Activated CD4-positive, alpha-beta memory T cell treated with anti-CD3 and anti-CD28 coated beads, Interleukin-2, amount 10 ng/mL, durations not matched to agents 7 days and 5 days (primary cell): ENCODE measurements at regions not wholly inside any gene's neighbourhood (a gene's known extent, or its start where the extent isn't known, plus 50 kb on each side); places are given as distances from the start of the nearest gene placed in this dataset.

Experiments used
- CTCF ChIA-PET: fragments of 350-600 bp; sonication (Branson Sonifier 250); formaldehyde crosslinking; loops from one replicate; lab custom pipeline; 2021; ENCODE audit warnings: antibody characterized with exemption, inconsistent platforms; lab: Charles Lee
- POLR2A ChIA-PET: fragments of 350-600 bp; sonication (Branson Sonifier 250); formaldehyde crosslinking; loops from one replicate; lab custom pipeline; 2021; ENCODE audit warnings: antibody characterized with exemption; lab: Charles Lee
- DNase-seq: peaks from one replicate; pipeline ENCODE4 v3.0.0-alpha.2; 2020
- H3K27ac Mint-ChIP-seq: one replicate; pipeline ENCODE4 v1.8.0; 2021; ENCODE audit warnings: mild to moderate bottlenecking, mixed read lengths
- H3K27me3 Mint-ChIP-seq: one replicate; pipeline ENCODE4 v1.8.0; 2021; ENCODE audit warnings: mixed read lengths
- H3K36me3 Mint-ChIP-seq: one replicate; pipeline ENCODE4 v1.8.0; 2021; ENCODE audit warnings: low read depth, mixed read lengths
- H3K4me1 Mint-ChIP-seq: one replicate; pipeline ENCODE4 v1.8.0; 2021; ENCODE audit warnings: mixed read lengths
- H3K4me3 Mint-ChIP-seq: one replicate; pipeline ENCODE4 v1.8.0; 2021; ENCODE audit warnings: mild to moderate bottlenecking, mixed read lengths
- H3K9me3 Mint-ChIP-seq: one replicate; pipeline ENCODE4 v1.8.0; 2021; ENCODE audit warnings: mixed read lengths

DNA sequence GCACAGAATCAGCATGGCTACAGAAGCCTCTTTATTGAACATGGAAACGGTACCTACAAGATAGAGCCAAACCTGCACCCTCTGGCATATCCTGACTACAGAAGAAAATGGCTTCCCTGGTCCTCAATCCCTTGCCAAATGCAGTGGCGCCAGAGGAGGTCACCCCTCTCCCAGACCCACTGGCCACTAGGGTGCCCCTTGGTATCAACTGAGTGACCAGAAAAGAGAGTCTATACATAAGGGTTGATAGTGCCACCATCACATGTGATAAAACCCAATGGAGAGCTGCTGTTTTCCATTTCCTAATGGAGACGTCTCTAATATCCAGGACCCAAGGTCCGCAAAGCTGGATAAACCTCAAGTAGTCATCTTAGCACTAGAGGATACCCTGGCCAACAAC, 52.7 kb upstream of the ALK start:
- Mint-ChIP-seq H3K4me3 (no peak overlapping the region), H3K9me3 (no peaks in the 10 kb centered on the region), H3K4me1 (no peaks in the 10 kb centered on the region), H3K27ac (no peak overlapping the region), H3K36me3 (no peaks in the 10 kb centered on the region), H3K27me3 (peaks cover 3% of the 10 kb centered on the region)
- DNase-seq = no peak
- ChIA-PET POLR2A (no interaction called here), CTCF (no interaction called here)

DNA sequence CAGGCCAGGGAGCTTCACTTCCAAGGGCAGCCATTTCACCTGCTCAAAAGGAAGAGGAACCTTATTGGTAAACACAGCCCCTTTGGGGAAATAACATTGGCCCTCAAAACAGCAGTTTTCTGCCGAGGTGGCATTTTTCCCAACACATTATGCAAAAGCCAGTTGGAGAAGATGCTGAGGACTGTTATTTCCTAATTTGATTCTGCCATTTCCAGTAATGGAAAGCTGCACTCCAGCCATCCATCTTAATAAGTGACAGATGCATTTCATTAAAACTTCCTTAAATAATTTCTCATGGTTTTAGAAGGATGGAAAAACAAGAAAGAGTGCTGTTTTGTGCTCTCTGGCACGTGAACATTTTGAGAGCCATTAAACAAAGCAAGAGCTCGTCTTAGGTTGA, 55.9 kb upstream of the ALK start:
- CTCF ChIA-PET = no interaction called here
- Mint-ChIP-seq H3K9me3 (no peaks in the 10 kb centered on the region), H3K27ac (no peak overlapping the region), H3K4me1 (no peaks in the 10 kb centered on the region), H3K27me3 (peaks cover 3% of the 10 kb centered on the region), H3K4me3 (no peak overlapping the region), H3K36me3 (no peaks in the 10 kb centered on the region)
- DNase-seq = no peak
- POLR2A ChIA-PET = no interaction called here

DNA sequence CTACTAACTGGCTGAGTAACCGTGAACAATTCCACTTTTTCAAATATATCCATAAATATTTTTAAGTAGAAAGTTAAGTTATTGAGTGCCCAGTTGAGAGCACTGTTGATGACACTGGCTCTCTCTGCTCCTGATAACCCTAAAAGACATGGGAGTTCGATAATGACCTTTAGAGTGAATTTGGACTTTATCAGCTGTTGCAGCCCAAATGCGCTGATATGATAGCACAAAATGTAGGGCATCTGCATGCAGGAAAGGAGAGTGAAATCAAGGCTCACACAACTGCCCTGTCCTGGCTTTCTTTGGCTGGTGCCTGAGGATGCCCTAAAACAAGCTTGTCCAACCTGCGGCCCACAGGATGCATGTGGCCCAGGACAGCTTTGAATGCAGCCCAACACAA, 60.0 kb upstream of the ALK start:
- Mint-ChIP-seq H3K9me3 (no peaks in the 10 kb centered on the region), H3K4me3 (no peak overlapping the region), H3K4me1 (no peaks in the 10 kb centered on the region), H3K27ac (no peak overlapping the region), H3K36me3 (no peaks in the 10 kb centered on the region), H3K27me3 (peaks cover 6% of the 10 kb centered on the region)
- ChIA-PET POLR2A (no interaction called here), CTCF (no interaction called here)
- DNase-seq = no peak

DNA sequence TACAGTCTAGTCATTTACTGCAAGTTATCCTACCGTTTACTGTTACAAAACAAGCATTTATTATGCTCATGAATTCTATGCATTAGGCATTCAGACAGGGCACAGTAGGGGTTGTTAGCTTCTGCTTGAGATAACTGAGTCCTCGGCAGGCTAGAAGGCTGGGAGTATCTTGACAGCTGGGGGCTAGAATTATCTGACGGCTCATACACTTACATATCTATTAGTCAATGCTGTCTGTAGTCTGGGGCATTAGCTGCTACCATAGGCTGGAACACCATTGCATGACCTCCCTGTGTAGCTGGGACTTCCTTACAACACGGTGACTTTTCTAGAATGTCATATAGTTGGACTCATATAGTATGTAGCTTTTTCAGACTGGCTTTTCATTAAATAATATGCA, 61.9 kb upstream of the ALK start:
- no peak for DNase-seq
- CTCF ChIA-PET = no interaction called here
- Mint-ChIP-seq H3K9me3 (no peaks in the 10 kb centered on the region), H3K36me3 (no peaks in the 10 kb centered on the region), H3K27me3 (peaks cover 6% of the 10 kb centered on the region), H3K4me3 (no peak overlapping the region), H3K27ac (no peak overlapping the region), H3K4me1 (no peaks in the 10 kb centered on the region)
- POLR2A ChIA-PET = no interaction called here

DNA sequence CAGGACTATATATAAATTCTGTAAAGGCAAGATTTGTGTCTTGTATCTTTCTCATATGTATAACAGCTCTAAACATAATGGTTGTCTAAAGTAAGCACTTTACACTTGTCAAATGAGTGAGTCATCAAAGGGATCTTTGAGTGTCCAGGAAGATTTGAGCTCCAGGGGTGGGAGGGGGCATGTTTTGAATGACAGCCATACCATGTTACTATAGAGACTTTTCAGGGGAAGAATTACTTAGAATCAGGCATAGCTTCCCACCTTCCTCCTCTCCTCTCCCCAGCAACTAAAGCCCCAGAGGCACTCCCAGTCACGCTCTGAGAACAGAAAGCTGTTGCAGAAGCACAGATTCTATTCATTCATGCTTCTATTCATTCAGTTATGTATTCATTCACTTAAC, 65.8 kb upstream of the ALK start:
- no peak overlapping the region for H3K27ac Mint-ChIP-seq
- H3K4me1 Mint-ChIP-seq = no peaks in the 10 kb centered on the region
- no peaks in the 10 kb centered on the region for H3K9me3 Mint-ChIP-seq
- CTCF ChIA-PET = interaction anchor here (0.5 to 1.4 kb wide), 2 partner anchors 153 to 178 kb away, joined by 3 read pairs; no protein-coding TSS in a partner anchor
- no peak for DNase-seq
- H3K27me3 Mint-ChIP-seq = peaks cover 6% of the 10 kb centered on the region
- no peaks in the 10 kb centered on the region for H3K36me3 Mint-ChIP-seq
- no peak overlapping the region for H3K4me3 Mint-ChIP-seq
- POLR2A ChIA-PET = no interaction called here

DNA sequence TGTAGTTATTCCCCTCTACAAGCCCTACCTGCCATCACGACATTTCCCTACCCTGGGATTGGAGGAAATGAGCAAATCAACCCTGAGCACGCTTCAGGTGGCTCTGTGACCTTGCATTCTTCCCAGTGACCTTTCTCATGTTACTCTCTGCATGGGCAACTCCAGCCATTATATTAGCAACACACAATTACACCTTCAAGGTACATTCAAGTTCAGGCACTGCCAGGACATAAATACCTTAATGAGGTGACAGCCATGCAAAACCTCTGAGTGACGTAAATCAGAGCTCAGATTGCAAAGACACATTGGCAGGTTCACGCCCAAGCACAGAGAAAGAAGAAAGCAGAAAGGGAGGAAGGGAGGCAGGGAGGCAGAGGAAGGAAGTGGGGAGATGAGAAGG, 68.7 kb upstream of the ALK start:
- no peak overlapping the region for H3K4me3 Mint-ChIP-seq
- DNase-seq = no peak
- no peaks in the 10 kb centered on the region for H3K27me3 Mint-ChIP-seq
- CTCF ChIA-PET = no interaction called here
- no peaks in the 10 kb centered on the region for H3K9me3 Mint-ChIP-seq
- no peaks in the 10 kb centered on the region for H3K4me1 Mint-ChIP-seq
- no peak overlapping the region for H3K27ac Mint-ChIP-seq
- no peaks in the 10 kb centered on the region for H3K36me3 Mint-ChIP-seq
- POLR2A ChIA-PET = no interaction called here

DNA sequence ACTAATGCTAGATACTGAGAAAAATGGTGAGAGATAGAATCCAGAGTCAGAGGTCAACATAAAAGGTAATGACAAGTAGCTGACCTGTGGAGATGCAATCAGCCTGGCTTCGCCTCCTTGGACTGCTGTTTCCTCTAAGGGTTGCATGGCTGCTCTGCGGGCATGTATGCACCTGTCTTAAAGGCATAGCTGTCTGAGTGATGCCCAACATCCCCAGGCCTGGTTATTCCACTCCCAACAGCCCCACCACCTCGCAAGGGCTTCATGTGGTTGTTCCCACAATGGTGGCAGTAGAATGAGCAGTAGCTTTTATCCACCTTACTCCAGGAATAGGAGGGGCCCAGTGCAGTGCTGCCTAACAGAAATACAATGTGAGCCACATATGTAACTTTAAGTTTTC, 69.7 kb upstream of the ALK start:
- no peaks in the 10 kb centered on the region for H3K36me3 Mint-ChIP-seq
- POLR2A ChIA-PET = no interaction called here
- no peaks in the 10 kb centered on the region for H3K4me1 Mint-ChIP-seq
- H3K27ac Mint-ChIP-seq = no peak overlapping the region
- no peak overlapping the region for H3K4me3 Mint-ChIP-seq
- H3K27me3 Mint-ChIP-seq = peaks cover 4% of the 10 kb centered on the region
- no peaks in the 10 kb centered on the region for H3K9me3 Mint-ChIP-seq
- DNase-seq = no peak
- CTCF ChIA-PET = interaction anchor here (0.7 kb wide), 1 partner anchor 1000 kb away, joined by 3 read pairs; no protein-coding TSS in a partner anchor

DNA sequence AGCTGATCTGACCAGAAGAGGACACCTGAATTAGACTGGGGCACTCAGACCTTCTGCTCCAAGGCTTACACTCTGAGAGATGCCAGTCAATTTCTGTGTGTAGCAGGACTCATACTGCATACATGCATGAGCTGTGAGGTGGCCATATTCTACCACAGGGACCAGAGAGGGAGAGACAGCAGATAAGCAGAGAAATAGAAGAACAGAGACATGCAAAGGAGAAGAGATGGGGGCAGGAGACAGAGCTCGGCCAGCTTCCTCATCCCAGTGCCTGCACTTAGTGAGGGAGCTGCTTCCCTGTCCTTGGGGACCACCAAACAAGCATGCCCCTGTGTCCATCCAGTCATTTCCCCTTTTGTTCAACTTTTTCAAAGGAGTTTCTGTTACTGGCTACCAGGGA, 73.9 kb upstream of the ALK start:
- H3K27me3 Mint-ChIP-seq = peaks cover 19% of the 10 kb centered on the region
- ChIA-PET POLR2A (no interaction called here), CTCF (no interaction called here)
- H3K27ac Mint-ChIP-seq = no peak overlapping the region
- H3K4me3 Mint-ChIP-seq = no peak overlapping the region
- no peaks in the 10 kb centered on the region for H3K4me1 Mint-ChIP-seq
- DNase-seq = no peak
- H3K36me3 Mint-ChIP-seq = no peaks in the 10 kb centered on the region
- H3K9me3 Mint-ChIP-seq = no peaks in the 10 kb centered on the region

DNA sequence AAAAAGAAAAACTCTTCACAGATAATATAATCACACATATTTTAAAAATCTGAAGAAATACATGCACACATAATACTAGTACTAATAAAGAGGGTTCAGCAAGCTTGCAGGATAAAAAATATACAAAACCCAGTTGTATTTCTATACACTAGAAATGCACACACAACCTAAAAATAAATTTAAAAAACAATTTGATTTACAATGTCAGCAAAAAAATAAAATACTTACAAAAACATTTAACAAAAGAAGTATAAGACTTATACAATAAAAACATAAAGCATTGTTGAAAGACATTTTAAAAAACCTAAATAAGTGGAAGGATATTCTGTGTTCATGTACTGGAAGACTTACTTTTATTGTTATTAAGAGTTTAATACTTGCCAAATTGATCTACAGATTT, 81.7 kb upstream of the ALK start:
- no peaks in the 10 kb centered on the region for H3K36me3 Mint-ChIP-seq
- no peak overlapping the region for H3K27ac Mint-ChIP-seq
- peaks cover 18% of the 10 kb centered on the region for H3K27me3 Mint-ChIP-seq
- POLR2A ChIA-PET = no interaction called here
- no peaks in the 10 kb centered on the region for H3K4me1 Mint-ChIP-seq
- CTCF ChIA-PET = no interaction called here
- H3K4me3 Mint-ChIP-seq = no peak overlapping the region
- H3K9me3 Mint-ChIP-seq = no peaks in the 10 kb centered on the region
- no peak for DNase-seq

DNA sequence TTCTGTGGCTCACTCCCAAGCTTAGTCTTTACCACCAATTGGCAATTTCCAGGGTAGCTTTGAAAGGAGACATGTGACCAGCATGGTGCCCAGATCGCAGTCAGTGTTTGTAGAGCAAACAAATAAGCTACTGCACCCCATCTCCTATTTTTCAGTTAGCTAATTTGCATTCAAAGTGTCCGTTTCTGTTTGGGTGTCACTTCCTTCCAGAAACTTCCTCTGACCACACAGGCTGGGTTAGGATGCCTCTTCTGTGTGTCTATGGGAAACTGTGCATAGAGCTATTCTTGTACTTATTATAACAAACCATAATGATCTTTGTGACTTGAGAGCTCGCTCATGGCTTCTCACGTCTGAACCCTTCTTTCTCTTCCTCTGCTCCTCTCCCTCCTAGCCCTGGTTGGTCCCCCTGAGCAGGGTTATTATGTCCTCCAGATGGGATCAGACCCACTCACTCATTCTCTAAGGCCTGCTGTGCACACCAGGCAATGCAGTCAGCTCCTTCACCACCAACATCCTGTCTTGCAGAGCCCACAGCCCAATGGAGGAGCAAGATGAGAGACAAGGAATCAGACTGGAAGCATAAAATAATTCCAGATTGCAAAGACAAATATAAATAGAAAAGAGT, 101.2 kb upstream of the ALK start:
- no peaks in the 10 kb centered on the region for H3K9me3 Mint-ChIP-seq
- POLR2A ChIA-PET = no interaction called here
- peaks cover 2% of the 10 kb centered on the region for H3K4me1 Mint-ChIP-seq
- peak; percentile 24 for DNase-seq
- no peaks in the 10 kb centered on the region for H3K36me3 Mint-ChIP-seq
- peaks cover 20% of the 10 kb centered on the region for H3K27me3 Mint-ChIP-seq
- no peak overlapping the region for H3K4me3 Mint-ChIP-seq
- no peak overlapping the region for H3K27ac Mint-ChIP-seq
- CTCF ChIA-PET = interaction anchor here (0.8 kb wide), 1 partner anchor 99 kb away, joined by 5 read pairs; no protein-coding TSS in a partner anchor

DNA sequence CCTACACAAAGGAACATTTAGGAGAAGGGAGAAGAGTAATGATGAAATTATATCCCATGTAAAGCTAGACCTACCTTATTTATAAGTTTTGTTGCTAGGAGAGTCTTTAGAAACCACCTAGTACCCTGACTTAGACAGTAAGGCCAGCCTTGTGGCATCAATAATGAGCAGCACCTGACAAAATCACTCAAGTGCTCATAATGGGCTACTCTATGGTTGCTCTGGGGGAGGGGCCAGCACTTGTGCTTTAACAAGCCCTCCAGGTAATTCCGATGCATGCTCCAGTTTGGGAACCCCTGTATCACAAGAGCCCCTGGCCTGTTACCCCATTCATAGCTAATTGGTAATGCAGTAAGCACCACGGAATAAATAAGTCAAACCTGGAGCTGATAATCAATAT, 102.9 kb upstream of the ALK start:
- no peak for DNase-seq
- ChIA-PET CTCF (interaction anchor here (0.6 kb wide), 1 partner anchor 1293 kb away, joined by 3 read pairs; no protein-coding TSS in a partner anchor), POLR2A (no interaction called here)
- H3K9me3 Mint-ChIP-seq = no peaks in the 10 kb centered on the region
- peaks cover 20% of the 10 kb centered on the region for H3K27me3 Mint-ChIP-seq
- H3K4me3 Mint-ChIP-seq = no peak overlapping the region
- peaks cover 2% of the 10 kb centered on the region for H3K4me1 Mint-ChIP-seq
- H3K27ac Mint-ChIP-seq = no peak overlapping the region
- no peaks in the 10 kb centered on the region for H3K36me3 Mint-ChIP-seq

DNA sequence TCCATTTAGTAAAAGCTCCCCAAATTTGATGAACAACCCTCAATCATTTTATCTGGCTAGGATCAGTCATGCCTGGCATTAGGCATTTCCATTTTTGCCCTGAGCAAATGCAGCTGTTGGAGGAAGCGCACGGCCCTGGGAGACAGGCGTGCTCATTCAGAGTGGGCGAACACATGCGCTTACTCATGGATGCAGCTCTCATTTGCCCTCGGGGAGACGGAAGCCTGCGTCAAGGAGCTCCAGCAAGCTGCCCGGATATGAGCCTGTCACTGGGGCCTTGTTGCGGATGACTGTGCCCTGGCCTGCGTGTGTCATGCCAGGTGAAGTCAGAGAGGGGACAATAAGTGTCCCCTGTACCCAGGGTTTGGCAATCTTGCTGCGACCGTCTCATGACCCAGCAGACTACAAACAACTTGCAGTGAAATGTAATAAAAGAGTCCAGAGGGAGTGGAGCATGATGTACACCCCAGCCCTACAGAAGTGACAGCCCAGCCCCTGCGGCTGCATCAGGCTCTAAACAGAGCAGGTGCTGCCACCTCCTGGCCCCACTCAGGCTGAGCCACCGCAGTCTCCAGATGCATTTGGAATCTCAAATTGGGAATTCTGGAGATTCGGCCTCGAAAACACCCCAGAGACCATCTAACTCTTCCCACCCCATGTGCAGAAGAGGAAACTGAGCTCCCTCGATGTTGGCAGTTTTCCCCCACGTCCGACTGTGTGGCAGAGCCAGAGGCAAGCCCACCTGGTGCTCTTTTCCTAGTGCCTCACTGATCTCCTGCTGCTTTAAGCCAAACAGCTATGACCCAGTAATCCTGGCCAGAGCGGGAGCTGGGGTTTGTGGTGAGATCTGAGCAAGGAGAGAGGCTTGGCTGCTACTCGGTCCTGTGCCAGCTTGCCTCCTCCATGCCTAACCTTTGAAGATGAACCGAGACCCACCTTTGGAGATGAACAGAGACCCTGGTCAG, 105.0 kb upstream of the ALK start:
- Mint-ChIP-seq H3K36me3 (no peaks in the 10 kb centered on the region), H3K9me3 (no peaks in the 10 kb centered on the region), H3K27me3 (peaks cover 22% of the 10 kb centered on the region), H3K4me3 (no peak overlapping the region), H3K27ac (no peak overlapping the region), H3K4me1 (peaks cover 2% of the 10 kb centered on the region)
- POLR2A ChIA-PET = no interaction called here
- peak; percentile 32 for DNase-seq
- CTCF ChIA-PET = interaction anchor here (1.1 to 1.4 kb wide), 3 partner anchors 45 to 103 kb away, joined by 3 read pairs; no protein-coding TSS in a partner anchor

DNA sequence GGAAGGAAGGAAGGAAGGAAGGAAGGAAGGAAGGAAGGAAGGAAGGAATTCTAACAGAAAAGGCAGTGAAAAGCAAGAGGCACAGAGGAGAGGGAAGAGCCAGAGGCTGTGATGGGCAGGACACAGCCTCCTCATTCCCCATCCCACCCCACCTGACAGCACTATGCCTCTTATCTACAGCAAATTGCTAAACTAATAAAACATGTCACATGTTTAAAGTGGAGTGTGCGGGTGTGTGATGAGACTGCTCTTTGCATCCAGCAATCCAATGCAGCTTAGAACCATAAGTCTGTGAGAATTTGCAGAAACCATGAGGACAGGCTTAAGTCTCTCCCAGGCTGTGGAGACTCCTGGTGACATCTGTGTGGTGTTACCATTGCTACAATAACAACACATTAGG, 108.4 kb upstream of the ALK start:
- H3K9me3 Mint-ChIP-seq = no peaks in the 10 kb centered on the region
- POLR2A ChIA-PET = no interaction called here

More for the DNA sequence above, 108.4 kb upstream of the ALK start:
- Mint-ChIP-seq H3K4me3 (no peak overlapping the region), H3K27ac (no peak overlapping the region), H3K36me3 (no peaks in the 10 kb centered on the region), H3K27me3 (peaks cover 22% of the 10 kb centered on the region), H3K4me1 (no peaks in the 10 kb centered on the region)
- CTCF ChIA-PET = no interaction called here
- no peak for DNase-seq
